Stimulated activated memory B cell treated with anti-CD40 and anti-IgM and Interleukin-4, amounts not matched to agents 10 μg/mL and 1 μg/mL and 100 μg/mL, for 72 hours (primary cell): ENCODE measurements at regions not wholly inside any gene's neighbourhood (a gene's known extent, or its start where the extent isn't known, plus 50 kb on each side); places are given as distances from the start of the nearest gene placed in this dataset.

ENCODE experiments used
- ATAC-seq: fragments of 150-1000 bp; cut with Tn5 transposase; 2 replicates; pipeline ENCODE4 v1.10.0; 2021
- H3K27ac Mint-ChIP-seq: one replicate; pipeline ENCODE4 v1.8.0; 2022; ENCODE audit warnings: mild to moderate bottlenecking, mixed read lengths
- H3K27me3 Mint-ChIP-seq: one replicate; pipeline ENCODE4 v1.8.0; 2022; ENCODE audit warnings: mixed read lengths
- H3K36me3 Mint-ChIP-seq: one replicate; pipeline ENCODE4 v1.8.0; 2022; ENCODE audit warnings: mixed read lengths
- H3K4me1 Mint-ChIP-seq: one replicate; pipeline ENCODE4 v1.8.0; 2022; ENCODE audit warnings: mixed read lengths
- H3K4me3 Mint-ChIP-seq: one replicate; pipeline ENCODE4 v1.8.0; 2022; ENCODE audit warnings: mild to moderate bottlenecking, moderate library complexity, mixed read lengths
- H3K9me3 Mint-ChIP-seq: one replicate; pipeline ENCODE4 v1.8.0; 2022; ENCODE audit warnings: mixed read lengths

DNA sequence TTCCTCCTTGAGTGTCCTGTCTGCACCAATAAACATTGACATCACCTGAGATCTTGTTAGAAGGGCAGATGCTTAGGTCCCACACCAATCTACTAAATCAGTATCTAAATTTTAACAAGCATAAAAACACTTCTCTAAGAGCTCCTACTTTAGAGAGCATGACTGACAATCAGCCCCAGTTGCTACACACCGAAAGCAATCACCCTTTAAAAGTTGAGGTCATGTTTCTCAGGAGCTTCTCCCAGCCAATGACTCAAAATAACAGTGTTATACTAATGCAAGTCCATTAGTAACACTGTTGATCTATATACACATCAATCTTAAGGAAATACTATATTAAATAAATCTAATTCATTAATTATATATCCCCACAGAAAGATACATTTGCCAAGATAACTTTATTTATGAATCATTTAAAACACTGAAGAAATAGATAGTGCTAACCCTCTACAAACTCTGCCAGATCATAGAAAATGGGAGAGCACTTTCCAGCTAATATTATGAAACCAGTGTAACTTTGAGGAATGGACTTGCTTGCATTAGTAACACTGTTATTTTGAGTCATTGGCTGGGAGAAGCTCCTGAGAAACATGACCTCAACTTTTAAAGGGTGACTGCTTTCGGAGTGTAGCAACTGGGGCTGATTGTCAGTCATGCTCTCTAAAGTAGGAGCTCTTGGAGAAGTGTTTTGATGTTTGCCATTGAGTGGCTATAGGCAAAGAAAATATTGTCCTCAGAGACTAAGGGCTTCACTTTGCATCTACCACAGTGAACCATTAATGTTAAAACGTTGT, 109.8 kb upstream of the HDX start:
- no peaks in the 10 kb centered on the region for H3K27me3 Mint-ChIP-seq
- H3K4me3 Mint-ChIP-seq, result no peak overlapping the region
- no peaks in the 10 kb centered on the region for H3K4me1 Mint-ChIP-seq
- H3K36me3 Mint-ChIP-seq, result no peaks in the 10 kb centered on the region
- ATAC-seq, result no peak
- no peaks in the 10 kb centered on the region for H3K9me3 Mint-ChIP-seq
- H3K27ac Mint-ChIP-seq, result no peak overlapping the region

DNA sequence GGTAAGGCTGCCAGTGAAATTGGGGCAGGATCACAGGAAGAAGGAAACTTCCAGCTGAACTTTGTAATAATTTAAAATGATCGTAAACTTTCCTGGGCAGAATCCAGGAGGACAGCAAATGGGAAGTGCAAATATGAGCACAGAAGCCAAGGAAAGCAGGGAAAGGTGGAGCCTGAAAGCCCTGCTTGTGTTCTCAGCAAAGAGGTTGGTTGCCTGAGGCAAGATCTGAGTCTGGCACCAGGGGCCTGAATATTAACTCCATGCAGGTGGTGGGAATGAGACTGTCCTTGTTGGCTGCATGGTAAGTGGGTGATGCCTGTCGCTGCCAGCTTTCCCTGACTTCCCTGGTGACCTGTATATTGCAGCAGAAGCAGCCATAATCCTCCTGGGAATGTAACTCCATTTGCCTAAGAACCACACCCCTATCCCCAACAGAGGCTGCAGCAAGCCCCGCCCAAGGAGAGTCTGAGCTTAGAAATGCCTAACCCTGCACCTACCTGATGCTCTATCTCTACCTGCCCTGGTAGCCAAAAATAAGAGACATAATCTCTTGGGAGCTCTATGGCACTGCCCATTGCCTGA, 132.0 kb upstream of the HDX start:
- ATAC-seq, result no peak
- no peaks in the 10 kb centered on the region for H3K4me1 Mint-ChIP-seq
- H3K9me3 Mint-ChIP-seq, result no peaks in the 10 kb centered on the region
- H3K4me3 Mint-ChIP-seq, result no peak overlapping the region
- no peak overlapping the region for H3K27ac Mint-ChIP-seq
- no peaks in the 10 kb centered on the region for H3K36me3 Mint-ChIP-seq
- H3K27me3 Mint-ChIP-seq, result no peaks in the 10 kb centered on the region

DNA sequence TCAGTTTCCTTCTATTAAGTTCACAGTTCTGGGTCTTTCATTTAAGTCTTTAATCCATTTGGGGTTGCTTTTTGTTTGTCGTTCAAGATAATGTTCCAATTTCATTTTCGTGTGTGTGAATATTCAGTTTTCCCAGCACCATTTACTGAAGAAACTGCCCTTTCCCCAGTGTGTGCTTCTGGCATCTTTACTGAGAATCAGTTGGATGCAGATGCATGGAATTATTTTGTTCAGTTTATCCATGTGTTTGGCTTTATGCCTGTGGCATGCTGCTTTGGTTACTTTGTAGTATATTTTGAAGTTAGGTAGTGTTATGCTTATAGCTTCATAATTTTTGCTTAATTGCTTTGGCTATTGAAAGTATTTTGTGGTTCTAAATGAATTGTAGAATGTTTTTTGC, 163.8 kb upstream of the HDX start:
- no peak for ATAC-seq
- Mint-ChIP-seq H3K4me3 (no peak overlapping the region), H3K27ac (no peak overlapping the region), H3K9me3 (no peaks in the 10 kb centered on the region), H3K36me3 (no peaks in the 10 kb centered on the region), H3K4me1 (no peaks in the 10 kb centered on the region), H3K27me3 (no peaks in the 10 kb centered on the region)

DNA sequence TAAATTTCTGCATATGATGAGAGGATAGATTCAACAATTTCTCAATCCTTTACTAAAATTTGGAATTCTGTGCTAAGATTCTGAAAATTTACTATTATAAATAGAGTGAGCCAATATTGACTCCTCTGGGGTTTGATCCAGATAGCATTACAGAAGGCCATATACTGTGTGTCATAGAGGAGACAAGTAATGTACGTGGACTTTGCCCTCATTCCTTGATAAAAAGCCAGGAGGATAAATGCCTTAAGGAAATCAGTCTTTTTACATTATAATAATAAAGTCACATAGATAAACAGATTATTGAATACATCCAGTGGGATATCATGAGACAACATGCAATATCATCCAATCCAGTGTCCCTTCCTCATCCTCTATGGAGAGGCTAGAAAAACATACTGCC, 188.0 kb upstream of the HDX start:
- no peak for ATAC-seq
- Mint-ChIP-seq H3K9me3 (no peaks in the 10 kb centered on the region), H3K36me3 (no peaks in the 10 kb centered on the region), H3K4me1 (no peaks in the 10 kb centered on the region), H3K27ac (no peak overlapping the region), H3K27me3 (no peaks in the 10 kb centered on the region), H3K4me3 (no peak overlapping the region)

DNA sequence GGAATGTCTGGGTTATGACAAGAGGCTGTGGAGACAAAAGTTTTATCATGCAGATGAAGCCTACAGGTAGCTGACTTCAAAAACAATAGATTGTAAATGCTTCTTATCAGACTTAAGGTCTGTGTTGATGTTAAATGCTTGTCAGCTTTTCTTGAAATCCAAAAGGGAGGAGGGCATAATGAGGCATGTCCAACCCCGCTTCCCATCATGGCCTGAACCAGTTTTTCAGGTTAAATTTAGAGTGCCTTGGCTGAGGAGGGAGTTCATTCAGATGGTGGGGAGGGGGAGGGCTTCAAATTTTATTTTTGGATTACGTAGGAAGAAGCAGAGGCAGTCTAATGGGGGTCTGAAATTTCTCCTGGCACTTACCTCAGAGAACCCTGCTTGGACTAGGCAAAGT, 207.7 kb upstream of the HDX start:
- Mint-ChIP-seq H3K36me3 (no peaks in the 10 kb centered on the region), H3K4me3 (no peak overlapping the region), H3K27me3 (no peaks in the 10 kb centered on the region), H3K4me1 (no peaks in the 10 kb centered on the region), H3K9me3 (no peaks in the 10 kb centered on the region), H3K27ac (no peak overlapping the region)
- no peak for ATAC-seq

DNA sequence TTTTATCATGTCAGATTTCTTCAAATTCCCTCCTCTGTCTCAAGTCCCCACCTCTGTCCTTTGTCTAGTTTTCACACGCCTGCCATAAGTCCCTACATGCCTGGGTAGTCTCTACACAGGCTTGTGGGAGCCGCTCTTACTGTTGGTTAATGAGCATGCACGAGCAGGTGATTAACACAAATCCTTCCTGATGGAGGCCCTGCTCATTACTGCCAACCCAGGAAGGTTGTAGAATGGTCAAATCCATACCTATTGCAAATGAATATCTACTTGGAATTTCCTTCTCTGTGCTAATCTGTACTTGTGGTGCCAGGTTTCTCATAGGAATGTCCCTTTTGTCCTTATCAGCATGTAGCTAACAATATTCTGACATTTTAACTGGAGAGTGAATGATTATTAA, 208.4 kb upstream of the HDX start:
- H3K9me3 Mint-ChIP-seq, result no peaks in the 10 kb centered on the region
- H3K27ac Mint-ChIP-seq, result no peak overlapping the region
- H3K36me3 Mint-ChIP-seq, result no peaks in the 10 kb centered on the region
- no peak overlapping the region for H3K4me3 Mint-ChIP-seq
- H3K4me1 Mint-ChIP-seq, result peaks cover 6% of the 10 kb centered on the region
- no peaks in the 10 kb centered on the region for H3K27me3 Mint-ChIP-seq
- ATAC-seq, result no peak

DNA sequence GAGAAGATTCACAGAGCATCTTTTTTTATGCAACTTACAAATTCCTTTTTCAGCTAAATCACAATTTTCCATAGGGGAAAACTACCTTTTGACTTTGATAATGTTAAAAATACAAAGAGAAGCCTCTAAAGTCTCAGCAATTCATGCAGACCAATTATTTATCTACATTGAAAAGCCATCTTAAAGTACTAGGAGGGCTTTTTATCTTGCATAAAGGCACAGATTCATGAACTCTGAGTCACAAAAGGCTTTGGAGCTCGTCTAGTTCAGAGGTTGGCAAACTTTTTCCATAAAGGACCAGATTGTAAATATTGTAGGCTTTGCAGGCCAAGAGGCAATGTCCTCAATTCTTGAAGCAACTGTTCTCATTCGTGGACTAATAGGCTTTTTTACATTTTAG, 210.4 kb upstream of the HDX start:
- Mint-ChIP-seq H3K4me3 (no peak overlapping the region), H3K27me3 (no peaks in the 10 kb centered on the region), H3K9me3 (no peaks in the 10 kb centered on the region), H3K27ac (no peak overlapping the region), H3K4me1 (peaks cover 9% of the 10 kb centered on the region), H3K36me3 (no peaks in the 10 kb centered on the region)
- no peak for ATAC-seq

DNA sequence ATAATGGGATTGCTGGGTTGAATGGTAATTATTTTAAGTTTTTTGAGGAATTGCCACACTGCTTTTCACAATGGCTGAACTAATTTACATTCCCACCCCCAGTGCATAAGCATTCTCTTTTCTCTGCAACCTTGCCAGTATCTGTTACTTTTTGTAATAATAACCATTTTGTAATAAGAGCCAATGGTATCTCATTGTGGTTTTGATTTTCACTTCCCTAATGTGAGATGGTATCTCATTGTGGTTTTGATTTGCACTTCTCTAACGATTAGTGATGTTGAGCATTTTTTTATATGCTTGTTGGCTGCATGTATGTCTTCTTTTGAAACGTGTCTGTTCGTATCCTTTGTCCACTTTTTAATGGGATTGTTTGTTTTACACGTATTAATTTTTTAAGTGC, 213.1 kb upstream of the HDX start:
- Mint-ChIP-seq H3K27ac (no peak overlapping the region), H3K4me1 (peaks cover 9% of the 10 kb centered on the region), H3K4me3 (no peak overlapping the region), H3K27me3 (no peaks in the 10 kb centered on the region), H3K9me3 (no peaks in the 10 kb centered on the region), H3K36me3 (no peaks in the 10 kb centered on the region)
- ATAC-seq, result no peak

DNA sequence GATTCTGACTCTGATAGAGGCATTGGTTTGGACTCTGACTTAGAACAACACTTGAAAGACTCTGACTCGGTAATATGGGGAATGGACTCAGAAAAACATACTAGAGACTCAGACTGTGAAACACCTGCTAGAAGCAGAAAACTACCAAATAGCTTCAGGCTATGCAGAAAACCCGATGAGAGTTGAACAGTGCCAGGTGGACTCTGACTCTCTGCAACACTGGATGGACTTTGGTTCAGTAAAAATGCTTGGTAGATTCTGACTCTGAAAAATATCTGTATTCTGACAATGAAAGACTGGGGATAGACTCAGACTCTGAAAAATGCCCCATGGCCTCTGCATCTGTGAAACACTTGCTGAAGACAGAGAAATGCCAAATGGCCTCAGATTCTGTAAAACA, 215.1 kb upstream of the HDX start:
- Mint-ChIP-seq H3K27ac (no peak overlapping the region), H3K27me3 (no peaks in the 10 kb centered on the region), H3K36me3 (no peaks in the 10 kb centered on the region), H3K4me3 (no peak overlapping the region), H3K9me3 (no peaks in the 10 kb centered on the region), H3K4me1 (peaks cover 9% of the 10 kb centered on the region)
- ATAC-seq, result no peak

DNA sequence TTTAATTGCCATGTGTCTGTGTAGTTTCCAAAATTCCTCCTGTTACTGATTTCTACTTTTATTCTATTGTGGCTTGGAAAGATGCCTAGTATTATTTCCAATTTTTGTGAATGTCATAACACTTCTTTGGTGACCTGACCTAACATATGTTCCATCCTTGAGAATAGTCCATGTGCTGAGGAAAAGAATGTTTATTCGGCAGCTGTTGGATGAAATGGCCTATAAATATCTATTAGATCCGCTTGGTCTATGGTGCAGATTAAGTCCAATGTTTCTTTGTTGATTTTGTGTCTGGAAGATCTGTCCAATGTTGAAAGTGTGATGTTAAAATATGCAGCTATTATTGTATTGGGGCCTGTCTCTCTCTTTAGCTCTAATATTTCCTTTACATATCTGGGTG, 219.2 kb upstream of the HDX start:
- Mint-ChIP-seq H3K27ac (no peak overlapping the region), H3K4me1 (no peaks in the 10 kb centered on the region)
- no peak for ATAC-seq

DNA sequence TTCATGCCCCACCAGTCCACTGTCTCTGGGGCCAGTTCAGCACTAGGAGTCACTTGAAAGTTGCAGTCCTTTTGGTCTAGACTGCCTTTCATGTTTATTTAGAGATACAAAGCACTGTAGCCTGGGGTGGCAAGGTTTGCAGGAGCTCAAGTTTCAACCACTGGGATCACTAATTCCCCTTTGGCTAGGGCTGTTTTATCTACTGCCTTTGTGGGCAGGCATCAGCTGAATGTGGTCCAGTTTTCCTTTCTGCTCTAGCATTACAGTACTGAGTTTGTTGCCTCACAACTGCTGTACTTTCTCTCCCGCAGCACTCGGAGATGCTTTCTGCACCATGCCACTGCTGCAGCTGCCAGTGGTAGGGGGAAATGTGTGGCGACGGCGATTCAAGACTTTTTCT, 222.3 kb upstream of the HDX start:
- H3K27me3 Mint-ChIP-seq, result no peaks in the 10 kb centered on the region
- ATAC-seq, result no peak
- no peaks in the 10 kb centered on the region for H3K9me3 Mint-ChIP-seq
- peaks cover 3% of the 10 kb centered on the region for H3K4me1 Mint-ChIP-seq
- H3K36me3 Mint-ChIP-seq, result no peaks in the 10 kb centered on the region
- no peak overlapping the region for H3K4me3 Mint-ChIP-seq
- H3K27ac Mint-ChIP-seq, result no peak overlapping the region

More for the DNA sequence above, 219.2 kb upstream of the HDX start:
- Mint-ChIP-seq H3K4me3 (no peak overlapping the region), H3K36me3 (no peaks in the 10 kb centered on the region), H3K9me3 (no peaks in the 10 kb centered on the region), H3K27me3 (no peaks in the 10 kb centered on the region)

DNA sequence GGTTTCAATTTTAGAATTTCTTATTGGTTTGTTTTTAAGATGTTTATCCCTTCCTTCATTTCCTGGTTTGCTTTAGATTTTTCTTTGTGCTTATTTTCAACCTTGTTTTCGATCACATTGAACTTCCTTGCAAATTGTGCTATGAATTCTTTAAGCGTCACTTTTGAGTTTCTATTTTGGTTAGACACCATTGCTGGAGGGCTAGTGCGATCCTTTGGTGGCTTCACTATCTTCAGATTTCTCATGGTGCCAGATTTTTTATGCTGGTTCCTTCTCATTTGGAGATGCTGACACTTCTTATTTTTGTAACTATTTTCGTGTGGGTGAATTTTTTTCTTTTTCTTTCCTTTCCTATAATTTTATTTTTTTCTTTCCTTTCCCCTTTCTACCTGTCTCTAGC, 227.2 kb upstream of the HDX start:
- ATAC-seq, result no peak
- Mint-ChIP-seq H3K27ac (no peak overlapping the region), H3K9me3 (no peaks in the 10 kb centered on the region)

DNA sequence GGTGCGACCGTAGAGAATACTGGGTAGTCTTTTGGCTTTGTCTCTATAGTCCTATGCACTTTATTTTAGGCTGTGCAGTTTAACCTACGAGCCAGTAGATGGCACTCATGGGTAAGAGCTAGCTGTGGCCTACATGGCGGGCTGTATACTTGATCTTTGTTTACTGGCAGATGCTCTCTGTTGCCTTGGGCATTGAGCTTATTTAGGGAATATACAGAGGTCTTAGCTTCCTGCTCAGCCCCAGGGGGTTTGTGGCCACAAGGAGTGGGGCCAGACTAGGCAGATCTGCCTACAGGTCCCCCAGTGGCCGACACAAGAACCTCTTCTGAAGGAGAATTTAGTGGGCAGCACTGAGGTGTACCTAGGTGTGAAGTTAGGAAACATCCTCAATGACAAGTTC, 227.6 kb upstream of the HDX start:
- Mint-ChIP-seq H3K27ac (no peak overlapping the region), H3K27me3 (no peaks in the 10 kb centered on the region), H3K4me3 (no peak overlapping the region), H3K4me1 (peaks cover 9% of the 10 kb centered on the region), H3K9me3 (no peaks in the 10 kb centered on the region), H3K36me3 (no peaks in the 10 kb centered on the region)
- ATAC-seq, result peak; percentile 59

More for the DNA sequence above, 227.2 kb upstream of the HDX start:
- H3K4me1 Mint-ChIP-seq, result peaks cover 9% of the 10 kb centered on the region
- H3K27me3 Mint-ChIP-seq, result no peaks in the 10 kb centered on the region
- no peaks in the 10 kb centered on the region for H3K36me3 Mint-ChIP-seq
- no peak overlapping the region for H3K4me3 Mint-ChIP-seq

DNA sequence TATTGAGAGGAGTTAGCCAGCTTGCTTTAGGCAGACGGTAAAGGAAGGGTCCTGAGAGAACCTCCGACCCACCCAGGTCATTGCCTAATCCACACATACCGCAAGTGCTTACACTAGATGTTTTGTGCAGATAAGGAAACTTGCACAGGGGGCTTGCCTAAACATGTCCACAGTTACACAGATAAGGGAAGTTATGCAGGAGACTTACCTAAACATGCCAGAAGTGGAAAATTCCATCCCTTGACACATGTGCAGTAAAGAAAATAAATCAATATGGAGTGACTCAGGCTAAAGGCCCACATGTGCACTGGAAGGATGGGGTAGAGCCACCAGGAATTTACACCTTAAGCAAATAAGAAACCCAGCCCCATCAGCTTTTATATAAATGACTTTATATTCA, 232.8 kb upstream of the HDX start:
- H3K27me3 Mint-ChIP-seq, result no peaks in the 10 kb centered on the region
- H3K4me1 Mint-ChIP-seq, result peaks cover 1% of the 10 kb centered on the region
- no peak overlapping the region for H3K4me3 Mint-ChIP-seq
- H3K9me3 Mint-ChIP-seq, result no peaks in the 10 kb centered on the region
- no peak for ATAC-seq
- no peaks in the 10 kb centered on the region for H3K36me3 Mint-ChIP-seq
- no peak overlapping the region for H3K27ac Mint-ChIP-seq

DNA sequence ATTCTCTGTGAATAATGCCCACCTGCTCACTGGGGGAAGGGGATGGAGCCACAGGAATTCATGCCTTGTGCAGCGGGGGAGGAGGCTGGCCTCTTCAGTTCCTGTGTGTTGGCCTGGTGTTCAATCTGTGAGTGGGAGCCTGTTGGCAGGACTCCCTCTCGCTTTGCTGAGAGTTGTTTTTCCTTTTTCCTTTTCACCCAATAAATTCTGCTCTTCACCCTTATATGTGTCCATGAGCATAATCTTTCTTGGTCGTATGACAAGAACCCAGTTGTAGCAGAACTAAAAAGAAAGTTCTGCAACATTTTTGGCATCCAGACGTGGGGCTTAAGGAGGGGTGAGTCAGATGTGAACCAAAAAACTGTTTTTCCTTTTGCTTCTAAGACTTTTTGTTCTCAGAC, 235.2 kb upstream of the HDX start:
- H3K4me1 Mint-ChIP-seq, result no peaks in the 10 kb centered on the region
- H3K27me3 Mint-ChIP-seq, result no peaks in the 10 kb centered on the region
- H3K27ac Mint-ChIP-seq, result no peak overlapping the region
- H3K4me3 Mint-ChIP-seq, result no peak overlapping the region
- H3K9me3 Mint-ChIP-seq, result no peaks in the 10 kb centered on the region
- H3K36me3 Mint-ChIP-seq, result no peaks in the 10 kb centered on the region
- ATAC-seq, result no peak

DNA sequence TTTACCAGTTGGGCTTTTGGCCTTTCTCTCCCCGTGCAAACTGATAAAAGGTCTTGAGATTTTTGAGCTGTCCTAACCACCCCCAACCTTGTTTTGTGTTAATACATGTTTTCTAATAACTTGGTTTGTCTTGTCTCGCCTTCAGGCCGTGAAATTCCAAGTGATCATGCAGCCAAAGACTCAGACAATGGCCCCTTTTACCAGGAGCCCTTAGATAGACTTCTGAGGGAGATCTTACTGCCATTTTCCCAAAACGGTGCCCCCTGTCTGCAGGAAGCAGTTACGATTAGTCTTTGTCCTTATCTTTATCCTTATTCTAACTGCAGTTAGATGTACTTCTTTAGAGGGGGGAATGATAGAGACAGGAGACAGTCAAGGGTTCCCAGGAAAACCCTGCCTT, 245.3 kb upstream of the HDX start:
- Mint-ChIP-seq H3K4me1 (no peaks in the 10 kb centered on the region), H3K27me3 (no peaks in the 10 kb centered on the region)

More for the DNA sequence above, 245.3 kb upstream of the HDX start:
- no peaks in the 10 kb centered on the region for H3K9me3 Mint-ChIP-seq
- H3K4me3 Mint-ChIP-seq, result no peak overlapping the region
- H3K27ac Mint-ChIP-seq, result no peak overlapping the region
- ATAC-seq, result no peak
- H3K36me3 Mint-ChIP-seq, result no peaks in the 10 kb centered on the region
